PC-3 (cell line): ENCODE measurements at regions not wholly inside any gene's neighbourhood (a gene's known extent, or its start where the extent isn't known, plus 50 kb on each side); places are given as distances from the start of the nearest gene placed in this dataset.

Experiments
- ATAC-seq: fragments of 200-7000 bp; cut with Tn5 transposase; 2 replicates; pipeline ENCODE4 v1.9.1; 2020; ENCODE audit warnings: mild to moderate bottlenecking, moderate library complexity
- BruUV-seq: library from RNA; stranded (reverse); fragments of 400-500 nt; replicated peaks from 2 replicates; lab custom pipeline; 2021; lab: Mats Ljungman, UMichigan
- CTCF ChIA-PET: fragments of 300-600 bp; sonication (Branson Sonifier 250); formaldehyde crosslinking; loops from one replicate; lab custom pipeline; 2022; ENCODE audit warnings: antibody characterized with exemption; lab: Charles Lee
- POLR2A ChIA-PET: fragments of 300-600 bp; sonication (Branson Sonifier 250); formaldehyde crosslinking; loops from one replicate; lab custom pipeline; 2022; ENCODE audit warnings: antibody characterized with exemption; ENCODE audit not compliant: unreplicated experiment; lab: Charles Lee
- DNase-seq: peaks from one replicate; pipeline ENCODE4 v3.0.0-alpha.2; 2015
- H2AFZ ChIP-seq: fragments of 300-600 bp; sonication (generic); 2 replicates; pipeline ENCODE4 v1.6.0; 2016; ENCODE audit warnings: antibody characterized with exemption, low read length
- H3F3A ChIP-seq: fragments of 300-600 bp; sonication (generic); one replicate; pipeline ENCODE4 v1.6.0; 2017; ENCODE audit warnings: antibody characterized with exemption, low read length, control low read depth, mild to moderate bottlenecking; ENCODE audit not compliant: unreplicated experiment
- H3K27ac ChIP-seq: fragments of 300-600 bp; sonication (generic); 2 replicates; pipeline ENCODE4 v1.5.1; 2016; ENCODE audit warnings: mild to moderate bottlenecking, low read length
- H3K27me3 ChIP-seq: fragments of 300-600 bp; sonication (generic); 2 replicates; pipeline ENCODE4 v1.6.1; 2016; ENCODE audit warnings: low read length, mixed read lengths
- H3K36me3 ChIP-seq: fragments of 300-600 bp; sonication (generic); 2 replicates; pipeline ENCODE4 v1.6.1; 2016; ENCODE audit warnings: low read depth, mixed run types, low read length, mixed read lengths
- H3K4me1 ChIP-seq: fragments of 300-600 bp; sonication (generic); 2 replicates; pipeline ENCODE4 v1.5.1; 2016; ENCODE audit warnings: low read length; ENCODE audit not compliant: insufficient read depth
- H3K4me2 ChIP-seq: fragments of 300-600 bp; sonication (generic); 2 replicates; pipeline ENCODE4 v1.6.0; 2016; ENCODE audit warnings: low read length
- H3K4me3 ChIP-seq: fragments of 300-600 bp; sonication (generic); 2 replicates; pipeline ENCODE4 v1.5.1; 2016; ENCODE audit warnings: mild to moderate bottlenecking, low read length, mixed read lengths
- H3K79me2 ChIP-seq: fragments of 300-600 bp; sonication (generic); 2 replicates; pipeline ENCODE4 v1.6.1; 2017; ENCODE audit warnings: low read length, mixed read lengths
- H3K9ac ChIP-seq: fragments of 300-600 bp; sonication (generic); 2 replicates; pipeline ENCODE4 v1.6.0; 2016; ENCODE audit warnings: mild to moderate bottlenecking, low read length
- H3K9me2 ChIP-seq: fragments of 300-600 bp; sonication (generic); replicated peaks from 2 replicates; pipeline ENCODE4 v1.6.1; 2016; ENCODE audit warnings: mixed run types, low read length, mixed read lengths
- H3K9me3 ChIP-seq: fragments of 300-600 bp; sonication (generic); 2 replicates; pipeline ENCODE4 v1.6.1; 2016; ENCODE audit warnings: low read length, mixed read lengths
- H4K20me1 ChIP-seq: fragments of 300-600 bp; sonication (generic); 2 replicates; pipeline ENCODE4 v1.6.1; 2016; ENCODE audit warnings: low read length, mixed read lengths
- EZH2 ChIP-seq: fragments of 300-600 bp; sonication (generic); IDR thresholded peaks from one replicate; pipeline ENCODE4 v1.6.1; 2017; ENCODE audit warnings: antibody characterized with exemption, mild to moderate bottlenecking, low read length; ENCODE audit not compliant: unreplicated experiment
- EZH2phosphoT487 ChIP-seq: fragments of 300-600 bp; sonication (generic); IDR thresholded peaks from 2 replicates; pipeline ENCODE4 v1.6.1; 2018; ENCODE audit warnings: mild to moderate bottlenecking, antibody characterized with exemption, low read length, borderline replicate concordance
- intact Hi-C: fragments of 100-400 bp; cut with micrococcal nuclease; formaldehyde crosslinking; loops from 2 replicates; pipeline ENCODE4 v1.9.0; 2023
- TF ChIP-seq, protein P1 (sequence below): fragments of 300-600 bp; sonication (generic); conservative IDR thresholded peaks from 2 replicates; pipeline ENCODE4 v1.5.1; 2017; ENCODE audit warnings: antibody characterized with exemption, low read depth, mild to moderate bottlenecking, low read length

DNA sequence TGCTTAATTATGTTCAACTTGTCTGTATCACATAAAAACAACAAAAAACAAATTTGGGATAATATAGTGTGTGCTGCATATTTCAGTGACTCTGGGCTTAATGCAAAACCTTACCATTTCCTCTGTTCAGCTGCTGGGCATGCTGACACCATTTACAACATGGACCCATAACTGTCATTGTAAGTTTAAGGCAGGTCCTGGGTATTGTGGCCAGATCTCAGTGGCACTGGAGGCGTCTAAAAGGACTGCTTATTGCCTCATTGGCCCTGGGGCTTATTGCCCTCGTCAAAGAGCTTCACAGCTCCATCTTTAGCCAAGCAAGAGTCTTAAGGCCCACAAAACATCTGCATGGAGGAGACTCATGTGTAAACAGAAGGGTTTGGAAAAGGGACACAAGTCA, 390.2 kb downstream of the NR2F2 start:
- ChIA-PET CTCF (no interaction called here), POLR2A (no interaction called here)
- H3K9me3 ChIP-seq: no peaks in the 10 kb centered on the region
- H3K79me2 ChIP-seq: no peaks in the 10 kb centered on the region
- H3K4me1 ChIP-seq: no peaks in the 10 kb centered on the region
- H3K9me2 ChIP-seq: no peaks in the 10 kb centered on the region
- ATAC-seq: no peak
- peaks cover 36% of the 10 kb centered on the region for H3K27me3 ChIP-seq
- intact Hi-C loops: no loop called here
- BruUV-seq: no TSS peak
- H3K36me3 ChIP-seq: no peaks in the 10 kb centered on the region
- TF ChIP-seq EZH2phosphoT487: no peak
- TF ChIP-seq EZH2: no peak
- TF ChIP-seq, protein P1, sequence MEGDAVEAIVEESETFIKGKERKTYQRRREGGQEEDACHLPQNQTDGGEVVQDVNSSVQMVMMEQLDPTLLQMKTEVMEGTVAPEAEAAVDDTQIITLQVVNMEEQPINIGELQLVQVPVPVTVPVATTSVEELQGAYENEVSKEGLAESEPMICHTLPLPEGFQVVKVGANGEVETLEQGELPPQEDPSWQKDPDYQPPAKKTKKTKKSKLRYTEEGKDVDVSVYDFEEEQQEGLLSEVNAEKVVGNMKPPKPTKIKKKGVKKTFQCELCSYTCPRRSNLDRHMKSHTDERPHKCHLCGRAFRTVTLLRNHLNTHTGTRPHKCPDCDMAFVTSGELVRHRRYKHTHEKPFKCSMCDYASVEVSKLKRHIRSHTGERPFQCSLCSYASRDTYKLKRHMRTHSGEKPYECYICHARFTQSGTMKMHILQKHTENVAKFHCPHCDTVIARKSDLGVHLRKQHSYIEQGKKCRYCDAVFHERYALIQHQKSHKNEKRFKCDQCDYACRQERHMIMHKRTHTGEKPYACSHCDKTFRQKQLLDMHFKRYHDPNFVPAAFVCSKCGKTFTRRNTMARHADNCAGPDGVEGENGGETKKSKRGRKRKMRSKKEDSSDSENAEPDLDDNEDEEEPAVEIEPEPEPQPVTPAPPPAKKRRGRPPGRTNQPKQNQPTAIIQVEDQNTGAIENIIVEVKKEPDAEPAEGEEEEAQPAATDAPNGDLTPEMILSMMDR: no peak
- no peak overlapping the region for H3K4me3 ChIP-seq
- no peaks in the 10 kb centered on the region for H3F3A ChIP-seq
- H2AFZ ChIP-seq: no peak overlapping the region
- H4K20me1 ChIP-seq: no peaks in the 10 kb centered on the region
- no peak overlapping the region for H3K9ac ChIP-seq
- DNase-seq: no peak
- no peak overlapping the region for H3K4me2 ChIP-seq
- H3K27ac ChIP-seq: no peak overlapping the region

GRCh38 chr15:96728591-96728990, 398.1 kb downstream of the NR2F2 start:
- H3K4me1 ChIP-seq: no peaks in the 10 kb centered on the region
- no peaks in the 10 kb centered on the region for H3K79me2 ChIP-seq
- H3K9ac ChIP-seq: no peak overlapping the region
- H2AFZ ChIP-seq: no peak overlapping the region
- DNase-seq: no peak
- POLR2A ChIA-PET: no interaction called here
- no TSS peak for BruUV-seq
- no peak for TF ChIP-seq EZH2
- no peak for TF ChIP-seq EZH2phosphoT487
- TF ChIP-seq, protein P1: no peak
- no peak overlapping the region for H3K27ac ChIP-seq
- ATAC-seq: no peak
- CTCF ChIA-PET: no interaction called here
- H3F3A ChIP-seq: no peaks in the 10 kb centered on the region
- no peak overlapping the region for H3K4me3 ChIP-seq
- peaks cover 10% of the 10 kb centered on the region for H3K27me3 ChIP-seq
- no peak overlapping the region for H3K4me2 ChIP-seq
- intact Hi-C loops: no loop called here
- H3K9me2 ChIP-seq: no peaks in the 10 kb centered on the region
- no peaks in the 10 kb centered on the region for H3K36me3 ChIP-seq
- H3K9me3 ChIP-seq: no peaks in the 10 kb centered on the region
- no peaks in the 10 kb centered on the region for H4K20me1 ChIP-seq

- Histone ChIP-seq H3K9me2 (no peaks in the 10 kb centered on the region), H3K9me3 (no peaks in the 10 kb centered on the region), H3K4me3 (no peak overlapping the region), H3K27me3 (peaks cover 5% of the 10 kb centered on the region; the same call in 1 of the 2 replicates), H3K36me3 (no peaks in the 10 kb centered on the region), H3K4me2 (no peak overlapping the region), H3K4me1 (no peaks in the 10 kb centered on the region), H3F3A (no peaks in the 10 kb centered on the region), H3K79me2 (no peaks in the 10 kb centered on the region), H2AFZ (no peak overlapping the region), H3K27ac (no peak overlapping the region), H4K20me1 (no peaks in the 10 kb centered on the region), H3K9ac (no peak overlapping the region)
- DNase-seq (no peak), ATAC-seq (no peak)
- intact Hi-C loops: no loop called here
- BruUV-seq: no TSS peak
- TF ChIP-seq EZH2phosphoT487 (no peak), EZH2 (no peak)
- TF ChIP-seq, protein P1: no peak
- ChIA-PET POLR2A (no interaction called here), CTCF (no interaction called here)
These were observed 402.2 kb downstream of the NR2F2 start for GRCh38 chr15:96732704-96733103.
